Fibroblast of gingiva (primary cell): ENCODE measurements at regions not wholly inside any gene's neighbourhood (a gene's known extent, or its start where the extent isn't known, plus 50 kb on each side); places are given as distances from the start of the nearest gene placed in this dataset.

Experiments
- DNase-seq: peaks from one replicate; pipeline ENCODE4 v3.0.0-alpha.2; 2011; ENCODE audit warnings: low read depth

DNA sequence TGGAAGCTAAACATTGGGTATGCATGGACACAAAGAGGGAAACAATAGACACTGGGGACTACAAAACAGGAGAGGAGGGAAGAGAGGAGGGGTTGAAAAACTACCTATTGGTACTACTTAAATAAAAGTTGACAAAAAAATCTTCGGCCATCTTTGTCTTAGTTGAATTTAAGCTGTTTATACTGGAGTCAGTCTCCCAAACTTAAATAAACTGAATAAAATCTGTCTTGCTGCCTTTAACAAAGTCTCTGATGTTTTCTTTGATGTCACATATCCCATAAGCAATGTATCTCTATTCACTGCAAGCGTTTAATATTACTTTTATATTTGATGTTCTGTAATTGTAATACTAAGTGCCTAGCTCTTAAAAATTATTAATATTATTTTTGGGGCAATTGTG is 409.2 kb upstream of the EPHA7 start:
- no peak for DNase-seq

DNA sequence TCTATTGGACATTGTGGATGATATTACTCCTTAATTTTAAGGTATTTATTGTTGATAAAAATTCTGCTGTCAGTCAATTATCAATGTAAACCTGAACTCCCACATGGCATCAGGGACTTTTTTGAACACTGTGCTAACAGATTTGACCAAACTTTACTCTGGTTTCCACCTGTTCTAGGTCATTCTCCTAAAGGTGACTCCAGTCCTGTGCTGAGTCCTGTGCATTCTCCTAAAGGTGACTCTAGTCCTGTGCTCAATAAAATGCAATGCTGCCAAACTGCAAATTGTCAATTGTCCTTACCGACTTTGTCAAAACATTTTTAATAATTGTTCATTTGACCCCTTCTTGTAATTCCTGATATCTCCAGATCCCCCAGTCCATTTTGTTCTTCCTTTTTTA is 408.4 kb upstream of the EPHA7 start:
- DNase-seq = no peak

DNA sequence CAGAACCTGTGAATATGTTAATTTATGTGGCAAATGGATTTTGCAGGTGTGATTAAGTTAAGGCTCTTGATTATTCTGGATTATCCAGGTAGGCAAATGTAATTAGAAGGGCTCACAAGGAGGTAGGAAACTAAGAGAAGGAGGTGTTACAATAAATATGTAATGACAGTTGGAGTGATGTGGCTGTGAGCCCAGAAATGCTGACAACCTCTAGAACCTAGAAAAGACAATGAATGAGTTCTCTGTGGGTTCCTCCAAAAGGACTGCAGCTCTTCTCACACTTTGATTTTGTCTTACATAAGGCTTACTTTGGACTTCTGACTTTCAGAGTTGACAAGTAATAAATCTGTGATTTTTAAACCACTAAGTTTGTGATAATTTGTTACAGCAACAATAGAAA is 406.6 kb upstream of the EPHA7 start:
- no peak for DNase-seq

DNA sequence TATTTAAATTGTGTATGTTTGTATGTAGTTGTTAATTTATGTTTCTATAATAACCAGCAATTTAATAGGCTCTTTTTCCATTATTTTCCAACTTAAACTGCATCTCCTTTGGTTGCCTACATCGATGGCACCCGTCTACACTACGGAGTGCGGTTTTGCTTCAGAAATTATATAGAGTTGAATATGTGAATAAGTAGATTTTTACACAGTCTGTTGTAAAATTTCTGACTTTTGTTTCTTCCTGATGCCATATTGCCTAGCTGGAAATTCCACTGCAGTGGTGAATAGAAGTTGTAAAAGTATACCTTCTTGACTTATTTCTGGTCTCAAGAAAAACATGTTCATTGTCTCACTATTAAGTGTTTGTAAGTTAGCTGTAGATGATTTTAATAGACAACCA is 404.1 kb upstream of the EPHA7 start:
- DNase-seq = no peak

GRCh38 chr6:93822434-93823265 is 403.3 kb upstream of the EPHA7 start:
- no peak for DNase-seq

- DNase-seq = no peak
Measured at GRCh38 chr6:93821953-93822352, 402.6 kb upstream of the EPHA7 start.

GRCh38 chr6:93820465-93821082 is 401.2 kb upstream of the EPHA7 start:
- no peak for DNase-seq

GRCh38 chr6:93819189-93819588 is 399.8 kb upstream of the EPHA7 start:
- DNase-seq = peak; percentile 9

GRCh38 chr6:93817937-93818336 is 398.6 kb upstream of the EPHA7 start:
- DNase-seq = no peak

DNA sequence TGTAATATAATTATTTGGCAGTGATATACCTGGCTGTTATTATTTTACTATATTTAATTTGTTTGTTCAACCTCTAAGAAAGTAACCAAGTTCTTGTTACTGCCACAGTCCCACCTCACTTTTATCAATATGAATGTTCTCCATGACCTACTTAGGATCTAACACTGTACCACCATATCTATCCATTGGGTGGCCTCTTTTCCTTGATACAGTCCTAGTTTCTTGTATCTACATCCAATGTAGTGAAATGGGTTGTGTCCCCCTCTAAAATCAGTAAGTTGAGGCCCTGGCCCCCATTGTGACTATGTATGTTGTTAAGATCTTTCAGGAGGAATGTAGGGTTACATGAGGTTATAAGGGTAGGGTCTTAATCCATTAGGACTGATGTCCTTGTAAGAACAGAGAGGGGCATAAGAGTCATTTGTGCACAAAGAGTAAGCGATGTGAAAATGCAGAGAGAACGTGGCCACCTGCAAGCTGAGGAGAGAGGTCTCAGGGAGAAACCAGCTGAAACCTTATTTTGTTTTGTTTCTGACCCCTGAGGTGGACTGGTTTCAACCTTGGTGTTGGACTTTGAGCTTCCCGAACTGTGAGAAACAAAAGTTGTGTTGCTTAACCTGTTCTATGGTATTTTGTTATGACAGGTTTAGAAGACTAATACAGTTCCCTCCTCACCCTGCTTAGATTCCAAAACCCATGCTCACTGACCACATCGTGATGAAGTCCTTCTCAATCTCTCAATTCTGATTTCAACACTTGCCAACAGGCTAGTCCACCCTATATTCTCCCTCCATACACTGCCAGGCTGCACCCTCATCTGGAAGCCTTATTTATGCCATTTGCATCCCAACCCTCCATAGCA is 387.3 kb upstream of the EPHA7 start:
- DNase-seq = no peak

DNA sequence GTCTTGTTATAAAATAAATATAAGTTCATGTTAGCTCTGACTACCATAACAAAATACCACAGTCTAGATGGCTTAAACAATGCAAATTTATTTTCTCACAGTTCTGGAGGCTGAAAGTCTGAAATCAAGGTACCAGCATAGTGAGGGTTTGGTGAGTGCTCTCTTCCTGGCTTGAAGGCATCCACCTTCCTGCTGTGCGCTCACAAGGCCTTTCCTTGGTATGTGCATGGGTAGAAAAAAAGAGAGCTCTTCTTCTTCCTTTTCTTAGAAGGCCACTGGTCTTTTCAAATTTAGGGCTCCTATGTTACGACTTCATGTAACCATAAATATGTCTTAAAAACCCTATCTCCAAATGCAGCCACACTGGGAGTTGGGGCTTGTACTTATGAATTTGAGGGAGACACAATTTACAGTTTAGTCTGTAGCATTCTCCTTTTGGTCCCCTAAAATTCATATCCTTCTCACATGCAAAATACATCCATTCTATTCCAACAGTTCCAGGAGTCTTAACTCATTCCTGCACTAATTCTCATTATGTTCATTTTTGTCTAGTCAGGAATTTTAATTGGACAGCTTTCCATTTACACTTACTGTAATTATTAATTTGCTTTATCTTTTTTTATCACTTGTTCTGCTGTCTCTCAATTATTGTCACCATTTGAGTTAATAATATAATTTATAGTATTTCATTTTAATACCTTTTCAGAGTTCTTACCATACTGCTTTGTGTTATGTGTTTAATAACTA is 381.9 kb upstream of the EPHA7 start:
- DNase-seq = no peak

DNA sequence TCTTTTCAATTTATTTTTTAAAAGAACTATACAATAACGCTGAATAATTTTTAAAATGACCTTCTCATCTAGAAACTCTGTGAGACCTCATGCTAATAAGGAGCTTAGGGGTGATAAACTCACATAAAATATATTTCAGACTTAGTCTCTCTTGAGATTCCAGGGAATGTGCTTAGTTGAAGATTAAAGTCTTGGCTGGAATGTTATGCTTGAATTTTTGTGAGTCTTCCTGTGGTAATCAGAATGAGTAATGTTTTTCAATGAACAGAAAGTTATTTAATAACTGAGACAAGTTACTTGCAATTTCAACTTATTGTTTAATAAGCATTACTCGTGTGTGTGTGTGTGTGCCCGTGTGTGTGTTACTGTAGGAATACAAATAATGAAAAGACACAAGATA is 379.9 kb upstream of the EPHA7 start:
- DNase-seq = no peak

- DNase-seq = no peak
Measured at GRCh38 chr6:93794166-93794565, 374.8 kb upstream of the EPHA7 start.

- DNase-seq = peak; percentile 24
Measured at GRCh38 chr6:93792746-93793145, 373.4 kb upstream of the EPHA7 start.

DNA sequence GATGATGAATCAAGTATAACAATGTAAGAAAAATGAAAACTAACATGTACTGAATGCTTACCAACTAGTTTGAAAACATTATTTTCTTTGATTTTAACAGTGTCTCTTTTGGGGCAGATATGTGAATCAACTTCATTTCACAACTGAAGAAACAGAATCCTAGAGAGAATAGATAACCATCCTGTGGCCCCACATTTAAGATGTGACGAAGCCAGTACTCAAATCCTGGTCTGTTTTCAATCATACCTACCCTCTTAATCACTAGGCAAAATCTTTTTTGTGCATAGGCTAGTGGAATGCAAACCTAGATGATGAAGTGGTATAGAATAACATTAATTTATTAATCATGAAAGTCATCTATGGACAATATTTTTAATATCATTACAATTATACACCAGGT is 371.6 kb upstream of the EPHA7 start:
- DNase-seq = no peak

GRCh38 chr6:93789532-93789931 is 370.2 kb upstream of the EPHA7 start:
- no peak for DNase-seq

- DNase-seq = no peak
Measured at GRCh38 chr6:93787841-93788240, 368.5 kb upstream of the EPHA7 start.

GRCh38 chr6:93786474-93787330 is 367.3 kb upstream of the EPHA7 start:
- DNase-seq = no peak

DNA sequence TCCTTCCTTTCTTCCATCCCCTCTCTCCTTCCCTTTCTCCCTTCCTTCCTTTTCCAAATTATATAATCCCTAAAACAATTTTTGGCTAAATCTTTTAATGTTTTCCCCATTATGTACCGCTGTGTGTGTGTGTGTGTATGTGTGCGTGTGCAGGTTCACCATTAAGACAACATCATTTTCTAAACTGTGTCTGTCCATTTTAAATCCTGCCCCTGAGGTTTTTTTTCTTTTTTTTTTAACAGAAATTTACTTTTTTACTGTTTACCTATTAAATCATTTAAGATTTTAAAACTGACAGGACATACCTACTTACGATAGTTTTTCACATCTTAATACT is 366.3 kb upstream of the EPHA7 start:
- no peak for DNase-seq

DNA sequence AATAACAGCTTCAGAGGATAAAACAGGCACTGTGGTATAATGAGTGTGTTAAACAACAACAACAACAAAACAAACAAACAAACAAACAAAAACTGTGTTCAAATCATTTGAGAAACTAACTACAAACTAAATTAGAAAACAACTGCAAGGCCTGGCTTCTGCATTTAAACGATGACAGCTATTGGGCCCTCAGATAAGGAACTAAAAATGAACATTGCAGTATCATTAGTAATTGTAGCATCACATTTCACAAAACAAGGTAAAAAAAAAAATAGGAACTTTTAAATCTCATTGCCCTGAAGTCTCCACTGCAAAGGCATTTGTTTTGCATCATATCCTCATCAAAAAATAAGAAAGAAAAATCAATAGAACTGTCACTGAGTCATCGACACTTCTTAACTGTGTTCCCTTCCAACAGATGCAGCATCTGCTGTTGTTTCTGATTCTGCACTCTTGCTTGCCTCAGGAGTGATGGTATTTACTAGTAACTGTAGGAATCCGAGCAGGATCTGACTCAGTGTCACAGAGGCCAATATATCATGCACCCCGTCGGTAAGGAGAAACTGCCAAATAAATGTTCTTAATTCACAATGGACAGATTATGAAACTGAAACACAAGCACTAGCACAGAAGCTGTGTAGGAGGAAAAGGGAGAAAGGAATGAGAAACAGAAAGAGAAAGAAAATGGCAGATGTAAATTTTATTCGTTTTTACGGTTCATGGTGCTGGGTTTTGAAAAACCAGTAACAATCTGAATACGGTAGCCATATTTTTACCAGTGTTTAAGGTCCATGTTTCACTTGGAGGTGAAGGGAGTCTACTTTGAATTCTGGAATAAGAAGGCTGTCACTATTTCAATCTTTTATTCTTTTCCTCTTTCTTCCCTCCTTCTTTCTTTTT is 365.7 kb upstream of the EPHA7 start:
- peak; percentile 73 for DNase-seq
